Erythroblast (primary cell): ENCODE measurements at regions not wholly inside any gene's neighbourhood (a gene's known extent, or its start where the extent isn't known, plus 50 kb on each side); places are given as distances from the start of the nearest gene placed in this dataset.
A peak's percentile ranks its signal among the peaks of the same experiment; 100 is the strongest.

ENCODE experiments used
- DNase-seq, 2 experiments: peaks; one replicate each; lab custom pipeline; 2025; lab: John Stamatoyannopoulos, UW
- GATA1 ChIP-seq: IDR thresholded peaks from 2 replicates; pipeline ENCODE4 v1.6.1; 2011; ENCODE audit warnings: low read depth, mild to moderate bottlenecking, control low read depth, low read length, moderate library complexity
- POLR2A ChIP-seq: IDR thresholded peaks from 2 replicates; pipeline ENCODE4 v1.6.1; 2011; ENCODE audit warnings: mild to moderate bottlenecking, low read length

DNA sequence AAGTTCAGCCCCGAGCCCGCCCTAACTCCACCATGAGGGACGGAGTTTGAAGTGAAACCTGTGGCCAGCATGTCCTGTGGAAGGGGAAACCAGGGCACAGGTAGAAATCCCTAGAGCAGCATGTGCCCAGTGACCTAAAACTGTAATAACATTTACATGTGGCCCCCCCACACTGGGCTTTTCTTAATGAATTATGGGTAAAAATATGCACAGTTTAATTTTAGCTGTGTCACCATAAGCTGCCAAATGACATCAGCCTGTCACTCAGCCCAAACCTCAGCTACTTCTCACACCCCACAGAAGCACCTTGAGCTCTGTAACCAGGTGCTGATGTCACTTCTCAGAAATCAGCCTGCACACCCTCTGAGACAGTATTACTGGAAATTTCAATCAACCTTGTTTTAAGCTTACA, 50.0 kb upstream of the SLC19A1 start:
- DNase-seq = peak; percentile 28 to 59
- TF ChIP-seq POLR2A (no peak), GATA1 (no peak)

DNA sequence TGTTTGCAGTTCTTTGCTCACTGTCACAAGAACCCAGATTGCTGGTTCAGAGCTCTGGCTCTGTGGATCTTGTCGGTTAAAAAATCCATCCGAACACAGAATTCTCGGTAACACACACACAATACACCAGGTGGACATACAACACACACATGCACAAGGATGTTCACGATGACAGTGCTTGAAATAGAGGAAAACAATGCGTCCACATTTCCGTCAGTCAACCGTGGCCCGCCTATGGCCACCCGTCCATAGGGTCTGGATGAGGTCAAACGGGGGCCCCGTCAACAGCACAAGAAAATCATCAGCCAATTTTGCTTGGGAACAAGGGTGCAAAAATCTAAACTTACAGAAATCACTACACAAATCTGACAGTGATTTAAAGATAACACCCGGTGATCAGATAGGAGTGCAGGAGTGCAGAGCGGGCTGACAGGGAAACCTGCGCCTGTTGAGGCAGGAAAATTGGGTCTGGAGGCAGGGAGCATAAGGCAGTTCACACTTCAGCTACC, 50.4 kb upstream of the SLC19A1 start:
- DNase-seq = no peak
- TF ChIP-seq GATA1 (no peak), POLR2A (no peak)

DNA sequence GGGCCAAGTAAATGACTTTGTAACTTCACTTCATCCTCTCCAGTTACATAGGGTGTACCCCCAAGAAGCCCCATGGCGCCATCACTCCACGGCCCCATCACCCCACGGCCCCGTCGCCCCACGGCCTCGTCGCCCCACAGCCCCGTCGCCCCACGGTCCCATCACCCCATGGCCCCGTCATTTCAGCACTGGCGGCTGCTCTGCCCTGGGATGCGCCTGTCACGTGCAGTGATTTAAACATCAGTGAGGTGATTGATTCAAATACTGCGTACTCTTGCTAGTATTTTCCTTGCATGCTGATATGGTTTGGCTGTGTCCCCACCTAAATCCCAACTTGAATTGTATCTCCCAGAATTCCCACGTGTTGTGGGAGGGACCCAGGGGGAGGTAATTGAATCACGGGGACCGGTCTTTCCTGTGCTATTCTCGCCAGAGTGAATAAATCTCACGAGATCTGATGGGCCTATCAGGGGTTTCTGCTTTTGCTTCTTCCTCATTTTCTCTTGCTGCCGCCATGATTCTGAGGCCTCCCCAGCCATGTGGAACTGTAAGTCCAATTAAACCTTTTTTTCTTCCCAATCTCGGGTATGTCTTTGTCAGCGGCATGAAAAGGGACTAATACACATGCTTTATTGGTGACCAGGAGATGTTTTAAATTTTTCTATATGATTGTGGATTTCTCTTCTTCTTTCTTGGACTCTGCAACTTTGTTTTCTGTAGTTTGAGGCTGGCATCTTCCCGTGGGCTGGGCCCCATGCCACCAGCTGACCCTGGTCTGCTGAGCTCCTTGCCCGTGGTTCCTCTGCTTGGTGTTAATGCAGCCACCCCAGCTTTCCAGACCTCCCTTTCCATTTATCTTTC, 50.1 kb upstream of the PCBP3 start:
- no peak for TF ChIP-seq POLR2A
- TF ChIP-seq GATA1 = no peak
- DNase-seq = no peak
